Small intestine (tissue), 7 donors: ENCODE measurements at regions not wholly inside any gene's neighbourhood (a gene's known extent, or its start where the extent isn't known, plus 50 kb on each side); places are given as distances from the start of the nearest gene placed in this dataset.
"Not testable (repeated sequence)": the region's sequence is repeated elsewhere in the genome, so short reads cannot be mapped to it uniquely, and the experiment has no call there.

Experiments
- DNase-seq, 2 donors: peaks; one replicate each; pipeline versions ENCODE4 v3.0.0 to v3.0.0-alpha.2; 2013
- FAIRE-seq: peaks from 2 replicates; lab custom pipeline; 2012; peaks lifted over from hg19 to GRCh38; lab: Jason Lieb, UNC
- H3K27ac ChIP-seq, 3 donors: one replicate each; pipeline ENCODE4 v1.5.1; 2013; ENCODE audit warnings: low read length in 2 of 3, mild to moderate bottlenecking in 2 of 3, control low read depth in 1 of 3, inconsistent platforms in 1 of 3, low read depth in 1 of 3, moderate library complexity in 1 of 3
- H3K27me3 ChIP-seq, 3 donors: one replicate each; pipeline ENCODE4 v1.6.1; 2013; ENCODE audit warnings: low read length in 3 of 3, inconsistent platforms in 1 of 3; ENCODE audit not compliant: control insufficient read depth in 3 of 3, insufficient read depth in 3 of 3
- H3K36me3 ChIP-seq, 3 donors: one replicate each; pipeline ENCODE4 v1.6.1; 2013; ENCODE audit warnings: low read length in 3 of 3, inconsistent platforms in 1 of 3, low read depth in 1 of 3, mild to moderate bottlenecking in 1 of 3, moderate library complexity in 1 of 3; ENCODE audit not compliant: control insufficient read depth in 3 of 3, insufficient read depth in 2 of 3
- H3K4me1 ChIP-seq, 3 donors: one replicate each; pipeline ENCODE4 v1.6.1; 2013; ENCODE audit warnings: low read length in 2 of 3, inconsistent platforms in 1 of 3, low read depth in 1 of 3, mild to moderate bottlenecking in 1 of 3, moderate library complexity in 1 of 3; ENCODE audit not compliant: control insufficient read depth in 3 of 3, insufficient read depth in 2 of 3
- H3K4me3 ChIP-seq, 3 donors: one replicate each; pipeline ENCODE4 v1.5.1; 2013; ENCODE audit warnings: low read length in 3 of 3, control low read depth in 1 of 3, inconsistent platforms in 1 of 3, low read depth in 1 of 3, mild to moderate bottlenecking in 1 of 3, moderate library complexity in 1 of 3
- H3K9me3 ChIP-seq, 2 donors: one replicate each; pipeline ENCODE4 v1.6.1; 2013; ENCODE audit warnings: low read depth in 1 of 2, low read length in 1 of 2; ENCODE audit not compliant: control insufficient read depth in 2 of 2, insufficient read depth in 1 of 2
- WGBS, 3 donors: extraction: QIAGEN DNeasy Blood & Tissue Kit; methylation state at CpG; one replicate each; pipeline ENCODE4 v1.1.7; 2013; 5-methylcytosine and 5-hydroxymethylcytosine counted together
- donor health status: healthy with polysubstance abuse.
- donor health status: control.
- donor health status: control.
- donor health status: Bipolar disorder and iron deficiency.
- donor health status: healthy.

- not testable (repeated sequence) for H3K36me3 ChIP-seq, FAIRE-seq, H3K4me1 ChIP-seq, DNase-seq, H3K27me3 ChIP-seq, H3K4me3 ChIP-seq, H3K27ac ChIP-seq, H3K9me3 ChIP-seq
- 92 to 95% (median 92%) methylated on average over 3 of the region's 3 CpGs for WGBS, 3 donors
Observed at GRCh38 chr2:64896572-64896971, 92.6 kb upstream of the SLC1A4 start.

GRCh38 chr2:64899081-64899865 lies 89.9 kb upstream of the SLC1A4 start:
- FAIRE-seq (no peak), DNase-seq (peak in 1 of 2 donors; percentile 66)
- no peaks in the 10 kb centered on the region for H3K4me1 ChIP-seq
- peaks cover 0 to 3% (median 0%) of the 10 kb centered on the region in 3 donors for H3K27me3 ChIP-seq
- WGBS, 3 donors = 80 to 86% (median 82%) methylated on average over 37 of the region's 37 CpGs
- H3K27ac ChIP-seq = no peak overlapping the region
- no peak overlapping the region for H3K4me3 ChIP-seq
- peaks cover 0 to 6% of the 10 kb centered on the region in 2 donors for H3K9me3 ChIP-seq
- H3K36me3 ChIP-seq = no peaks in the 10 kb centered on the region

- H3K4me1 ChIP-seq, H3K9me3 ChIP-seq, H3K27me3 ChIP-seq, H3K27ac ChIP-seq, H3K4me3 ChIP-seq, DNase-seq, H3K36me3 ChIP-seq, FAIRE-seq: not testable (repeated sequence)
- 92 to 96% (median 95%) methylated on average over 6 of the region's 6 CpGs for WGBS, 3 donors
Observed at GRCh38 chr2:64899876-64900275, 89.3 kb upstream of the SLC1A4 start.

- DNase-seq (peak in 1 of 2 donors; percentile 25), FAIRE-seq (no peak)
- WGBS, 3 donors = 26 to 37% (median 36%) methylated on average over 11 of the region's 11 CpGs
- H3K9me3 ChIP-seq = peaks cover 0 to 6% of the 10 kb centered on the region in 2 donors
- no peak overlapping the region for H3K4me3 ChIP-seq
- H3K4me1 ChIP-seq = peaks cover 0 to 11% (median 0%) of the 10 kb centered on the region in 3 donors
- H3K27ac ChIP-seq = no peak overlapping the region
- H3K36me3 ChIP-seq = no peaks in the 10 kb centered on the region
- H3K27me3 ChIP-seq = peaks cover 0 to 3% (median 0%) of the 10 kb centered on the region in 3 donors
Observed at GRCh38 chr2:64904413-64905329, 84.5 kb upstream of the SLC1A4 start.

- peaks cover 0 to 3% (median 0%) of the 10 kb centered on the region in 3 donors for H3K27me3 ChIP-seq
- H3K4me1 ChIP-seq = peaks cover 0 to 11% (median 0%) of the 10 kb centered on the region in 3 donors
- H3K9me3 ChIP-seq = peaks cover 0 to 6% of the 10 kb centered on the region in 2 donors
- no peak overlapping the region for H3K27ac ChIP-seq
- 53 to 77% (median 65%) methylated on average over 8 of the region's 8 CpGs for WGBS, 3 donors
- H3K36me3 ChIP-seq = no peaks in the 10 kb centered on the region
- DNase-seq (peak; percentile 14 to 31), FAIRE-seq (no peak)
- H3K4me3 ChIP-seq = no peak overlapping the region
Observed at GRCh38 chr2:64905338-64906024, 83.7 kb upstream of the SLC1A4 start.

- peaks cover 0 to 11% (median 0%) of the 10 kb centered on the region in 3 donors for H3K4me1 ChIP-seq
- FAIRE-seq = no peak
- DNase-seq = peak in 1 of 2 donors; percentile 8
- peaks cover 0 to 3% (median 0%) of the 10 kb centered on the region in 3 donors for H3K27me3 ChIP-seq
- no peaks in the 10 kb centered on the region for H3K9me3 ChIP-seq
- H3K4me3 ChIP-seq = no peak overlapping the region
- H3K27ac ChIP-seq = no peak overlapping the region
- 87 to 92% (median 89%) methylated on average over 6 of the region's 6 CpGs for WGBS, 3 donors
- no peaks in the 10 kb centered on the region for H3K36me3 ChIP-seq
Observed at GRCh38 chr2:64906853-64907536, 82.2 kb upstream of the SLC1A4 start.

- Histone ChIP-seq H3K4me1 (peaks cover 0 to 11% (median 0%) of the 10 kb centered on the region in 3 donors), H3K36me3 (no peaks in the 10 kb centered on the region), H3K4me3 (no peak overlapping the region), H3K27me3 (peaks cover 0 to 3% (median 0%) of the 10 kb centered on the region in 3 donors), H3K9me3 (no peaks in the 10 kb centered on the region), H3K27ac (no peak overlapping the region)
- WGBS, 3 donors = 89 to 94% (median 91%) methylated on average over 2 of the region's 2 CpGs
- DNase-seq (no peak), FAIRE-seq (no peak)
Observed at GRCh38 chr2:64908406-64908805, 80.8 kb upstream of the SLC1A4 start.
